ENCODE measurements at regions not wholly inside any gene's neighbourhood (a gene's known extent, or its start where the extent isn't known, plus 50 kb on each side); places are given as distances from the start of the nearest gene placed in this dataset.
"Not testable (repeated sequence)": the region's sequence is repeated elsewhere in the genome, so short reads cannot be mapped to it uniquely, and the experiment has no call there.

DNA sequence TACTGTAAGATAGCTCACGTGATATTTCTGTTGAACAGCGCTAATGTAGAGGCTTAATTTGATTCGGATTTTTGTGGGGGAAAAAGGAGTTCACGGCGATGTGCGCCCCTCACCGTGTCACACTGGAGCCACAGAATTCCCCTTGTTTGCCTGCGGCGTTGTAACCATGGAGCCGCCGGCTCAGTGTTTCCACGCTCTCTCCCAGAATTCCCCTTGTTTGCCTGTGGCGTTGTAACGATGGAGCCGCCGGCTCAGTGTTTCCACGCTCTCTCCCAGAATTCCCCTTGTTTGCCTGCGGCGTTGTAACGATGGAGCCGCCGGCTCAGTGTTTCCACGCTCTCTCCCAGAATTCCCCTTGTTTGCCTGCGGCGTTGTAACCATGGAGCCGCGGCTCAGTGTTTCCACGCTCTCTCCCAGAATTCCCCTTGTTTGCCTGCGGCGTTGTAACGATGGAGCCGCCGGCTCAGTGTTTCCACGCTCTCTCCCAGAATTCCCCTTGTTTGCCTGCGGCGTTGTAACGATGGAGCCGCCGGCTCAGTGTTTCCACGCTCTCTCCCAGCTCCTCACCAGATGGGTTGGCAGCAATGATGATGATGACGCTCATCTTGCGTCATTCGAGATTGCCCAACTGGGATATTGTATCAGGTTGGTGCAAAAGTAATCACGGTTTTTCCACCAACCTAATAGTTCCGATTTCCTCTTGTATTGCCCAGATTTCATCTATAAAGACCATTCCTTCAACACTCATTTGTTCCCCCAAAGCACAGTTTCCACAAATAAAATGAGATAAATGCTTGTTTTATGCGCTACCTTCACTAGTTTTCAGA, 228.6 kb downstream of the KLF6 start:
- not testable (repeated sequence) for TF ChIP-seq POLR2A (IDR thresholded peaks at IDR 0.05)
- TF ChIP-seq, protein P1, sequence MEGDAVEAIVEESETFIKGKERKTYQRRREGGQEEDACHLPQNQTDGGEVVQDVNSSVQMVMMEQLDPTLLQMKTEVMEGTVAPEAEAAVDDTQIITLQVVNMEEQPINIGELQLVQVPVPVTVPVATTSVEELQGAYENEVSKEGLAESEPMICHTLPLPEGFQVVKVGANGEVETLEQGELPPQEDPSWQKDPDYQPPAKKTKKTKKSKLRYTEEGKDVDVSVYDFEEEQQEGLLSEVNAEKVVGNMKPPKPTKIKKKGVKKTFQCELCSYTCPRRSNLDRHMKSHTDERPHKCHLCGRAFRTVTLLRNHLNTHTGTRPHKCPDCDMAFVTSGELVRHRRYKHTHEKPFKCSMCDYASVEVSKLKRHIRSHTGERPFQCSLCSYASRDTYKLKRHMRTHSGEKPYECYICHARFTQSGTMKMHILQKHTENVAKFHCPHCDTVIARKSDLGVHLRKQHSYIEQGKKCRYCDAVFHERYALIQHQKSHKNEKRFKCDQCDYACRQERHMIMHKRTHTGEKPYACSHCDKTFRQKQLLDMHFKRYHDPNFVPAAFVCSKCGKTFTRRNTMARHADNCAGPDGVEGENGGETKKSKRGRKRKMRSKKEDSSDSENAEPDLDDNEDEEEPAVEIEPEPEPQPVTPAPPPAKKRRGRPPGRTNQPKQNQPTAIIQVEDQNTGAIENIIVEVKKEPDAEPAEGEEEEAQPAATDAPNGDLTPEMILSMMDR (IDR thresholded peaks at IDR 0.05) = not testable (repeated sequence)
